ENCODE measurements at regions not wholly inside any gene's neighbourhood (a gene's known extent, or its start where the extent isn't known, plus 50 kb on each side); places are given as distances from the start of the nearest gene placed in this dataset.

DNA sequence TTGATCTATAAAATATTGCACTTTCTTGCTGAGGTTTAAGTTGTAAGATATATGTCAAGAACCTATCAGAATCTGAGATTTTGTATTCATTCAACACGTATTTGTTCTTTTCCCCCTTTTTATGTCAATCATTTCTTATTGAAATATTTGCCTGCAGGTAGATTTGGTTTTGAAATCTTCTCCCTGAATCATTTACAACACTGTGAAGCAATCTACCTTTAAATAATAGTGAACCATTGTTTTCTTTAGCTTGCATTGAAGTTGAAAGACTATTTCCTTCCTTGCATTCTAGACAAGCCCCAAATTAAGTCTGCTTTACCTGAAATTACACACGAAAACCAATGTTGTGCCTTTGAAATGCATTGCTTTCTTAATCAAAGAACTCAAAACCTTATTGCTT, 460.2 kb downstream of the KIF2B start:
- no peak overlapping the region for H3K4me2 ChIP-seq (ENCODE audit: low read length)
- TF ChIP-seq SP1 (IDR thresholded peaks at IDR 0.05; ENCODE audit: low read depth) (no peak), ZBTB33 (IDR thresholded peaks at IDR 0.05; ENCODE audit: extremely low read depth, insufficient replicate concordance, low read length) (no peak), ZFX (IDR thresholded peaks at IDR 0.05) (no peak), ELF1 (IDR thresholded peaks at IDR 0.05; ENCODE audit: borderline replicate concordance, low read depth) (no peak), RAD21 (IDR thresholded peaks at IDR 0.05; ENCODE audit: low read depth) (no peak), EZH2 (IDR thresholded peaks at IDR 0.05) (no peak), CTCF (IDR thresholded peaks at IDR 0.05 in 2 of 3, conservative IDR thresholded peaks at IDR 0.05 in 1 of 3; ENCODE audit: borderline replicate concordance in 1 of 3, insufficient read depth in 1 of 3, low read depth in 2 of 3, low read length in 2 of 3) (no peak), YY1 (IDR thresholded peaks at IDR 0.05; ENCODE audit: extremely low read depth, insufficient replicate concordance, low read depth, low read length) (no peak), POLR2A (IDR thresholded peaks at IDR 0.05; ENCODE audit: borderline replicate concordance, extremely low read depth, insufficient read depth, insufficient read length) (no peak), ATF3 (IDR thresholded peaks at IDR 0.05) (no peak), ZNF274 (IDR thresholded peaks at IDR 0.05; ENCODE audit: low read depth, low read length) (no peak), POLR2AphosphoS5 (IDR thresholded peaks at IDR 0.05; ENCODE audit: low read depth, low read length) (no peak), MAX (IDR thresholded peaks at IDR 0.05) (no peak), SRF (IDR thresholded peaks at IDR 0.05; ENCODE audit: low read depth) (no peak)
- TF ChIP-seq, protein P1, sequence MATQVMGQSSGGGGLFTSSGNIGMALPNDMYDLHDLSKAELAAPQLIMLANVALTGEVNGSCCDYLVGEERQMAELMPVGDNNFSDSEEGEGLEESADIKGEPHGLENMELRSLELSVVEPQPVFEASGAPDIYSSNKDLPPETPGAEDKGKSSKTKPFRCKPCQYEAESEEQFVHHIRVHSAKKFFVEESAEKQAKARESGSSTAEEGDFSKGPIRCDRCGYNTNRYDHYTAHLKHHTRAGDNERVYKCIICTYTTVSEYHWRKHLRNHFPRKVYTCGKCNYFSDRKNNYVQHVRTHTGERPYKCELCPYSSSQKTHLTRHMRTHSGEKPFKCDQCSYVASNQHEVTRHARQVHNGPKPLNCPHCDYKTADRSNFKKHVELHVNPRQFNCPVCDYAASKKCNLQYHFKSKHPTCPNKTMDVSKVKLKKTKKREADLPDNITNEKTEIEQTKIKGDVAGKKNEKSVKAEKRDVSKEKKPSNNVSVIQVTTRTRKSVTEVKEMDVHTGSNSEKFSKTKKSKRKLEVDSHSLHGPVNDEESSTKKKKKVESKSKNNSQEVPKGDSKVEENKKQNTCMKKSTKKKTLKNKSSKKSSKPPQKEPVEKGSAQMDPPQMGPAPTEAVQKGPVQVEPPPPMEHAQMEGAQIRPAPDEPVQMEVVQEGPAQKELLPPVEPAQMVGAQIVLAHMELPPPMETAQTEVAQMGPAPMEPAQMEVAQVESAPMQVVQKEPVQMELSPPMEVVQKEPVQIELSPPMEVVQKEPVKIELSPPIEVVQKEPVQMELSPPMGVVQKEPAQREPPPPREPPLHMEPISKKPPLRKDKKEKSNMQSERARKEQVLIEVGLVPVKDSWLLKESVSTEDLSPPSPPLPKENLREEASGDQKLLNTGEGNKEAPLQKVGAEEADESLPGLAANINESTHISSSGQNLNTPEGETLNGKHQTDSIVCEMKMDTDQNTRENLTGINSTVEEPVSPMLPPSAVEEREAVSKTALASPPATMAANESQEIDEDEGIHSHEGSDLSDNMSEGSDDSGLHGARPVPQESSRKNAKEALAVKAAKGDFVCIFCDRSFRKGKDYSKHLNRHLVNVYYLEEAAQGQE (IDR thresholded peaks at IDR 0.05; ENCODE audit: low read depth) = no peak
- no peak overlapping the region for H3K27ac ChIP-seq (ENCODE audit: low read depth, low read length)
- H3K4me1 ChIP-seq (ENCODE audit: control insufficient read depth in 1 of 2, insufficient read depth in 2 of 2, low read length in 2 of 2) = no peaks in the 10 kb centered on the region; a peak in 1 of 4 replicates
- H3K4me3 ChIP-seq (replicated peaks in 1 of 2; ENCODE audit: low read depth in 1 of 2, low read length in 2 of 2) = no peak overlapping the region
- ChIA-PET CTCF (no interaction called here), POLR2A (no interaction called here), RAD21 (ENCODE audit: low non-redundant PET in 1 of 2, low total read pairs in 2 of 2, uncharacterized antibody in 2 of 2, unreplicated experiment in 2 of 2) (no interaction called here)
- intact Hi-C loops (cut with micrococcal nuclease) = no loop called here
- H3K79me2 ChIP-seq (ENCODE audit: insufficient read depth, low read length) = no peaks in the 10 kb centered on the region
- no TSS peak for BruUV-seq (replicated peaks)
- H3K9ac ChIP-seq (ENCODE audit: low read length) = no peak overlapping the region
- H3K9me2 ChIP-seq (ENCODE audit: insufficient read depth) = no peaks in the 10 kb centered on the region
- H4K20me1 ChIP-seq (ENCODE audit: insufficient read depth) = no peaks in the 10 kb centered on the region
- no peaks in the 10 kb centered on the region for H3K27me3 ChIP-seq (ENCODE audit: insufficient read depth, low read length)
- H3K9me3 ChIP-seq (ENCODE audit: control insufficient read depth in 1 of 2, insufficient read depth in 1 of 2, low read depth in 1 of 2, low read length in 2 of 2) = peaks cover 36 to 38% of the 10 kb centered on the region in 2 experiments; a peak in 3 of 4 replicates
- ATAC-seq (no peak), DNase-seq (ENCODE audit: low read depth, low spot score) (no peak)
- no peaks in the 10 kb centered on the region for H3K36me3 ChIP-seq (ENCODE audit: control insufficient read depth in 1 of 2, insufficient read depth in 2 of 2, low read length in 2 of 2)
- no peak overlapping the region for H2AFZ ChIP-seq (ENCODE audit: low read depth, low read length, poor library complexity, severe bottlenecking)
